ENCODE measurements at regions not wholly inside any gene's neighbourhood (a gene's known extent, or its start where the extent isn't known, plus 50 kb on each side); places are given as distances from the start of the nearest gene placed in this dataset.
A peak's percentile ranks its signal among the peaks of the same experiment; 100 is the strongest.
"Not testable (repeated sequence)": the region's sequence is repeated elsewhere in the genome, so short reads cannot be mapped to it uniquely, and the experiment has no call there.

- Mint-ChIP-seq H3K4me1 (no peaks in the 10 kb centered on the region), H3K36me3 (ENCODE audit: low read depth) (no peaks in the 10 kb centered on the region), H3K4me3 (no peak overlapping the region), H3K9me3 (no peaks in the 10 kb centered on the region), H3K27ac (no peak overlapping the region), H3K27me3 (no peaks in the 10 kb centered on the region)
- no peak for DNase-seq
- ChIA-PET CTCF (no interaction called here), POLR2A (no interaction called here)
Observed at GRCh38 chrX:101823236-101823635, 108.6 kb downstream of the ZMAT1 start.

- POLR2A ChIA-PET; H3K9me3 Mint-ChIP-seq; H3K4me1 Mint-ChIP-seq; H3K36me3 Mint-ChIP-seq (ENCODE audit: low read depth); H3K27me3 Mint-ChIP-seq; DNase-seq; H3K27ac Mint-ChIP-seq; H3K4me3 Mint-ChIP-seq; CTCF ChIA-PET: not testable (repeated sequence)
Observed at GRCh38 chrX:101817739-101818138, 114.1 kb downstream of the ZMAT1 start.

- no peak for DNase-seq
- no peaks in the 10 kb centered on the region for H3K4me1 Mint-ChIP-seq
- no peak overlapping the region for H3K4me3 Mint-ChIP-seq
- no peak overlapping the region for H3K27ac Mint-ChIP-seq
- POLR2A ChIA-PET, result no interaction called here
- H3K9me3 Mint-ChIP-seq, result no peaks in the 10 kb centered on the region
- CTCF ChIA-PET, result no interaction called here
- H3K27me3 Mint-ChIP-seq, result no peaks in the 10 kb centered on the region
- H3K36me3 Mint-ChIP-seq (ENCODE audit: low read depth), result no peaks in the 10 kb centered on the region
Observed at GRCh38 chrX:101813200-101813599, 118.6 kb downstream of the ZMAT1 start.

- ChIA-PET CTCF (no interaction called here), POLR2A (no interaction called here)
- peaks cover 3% of the 10 kb centered on the region for H3K4me1 Mint-ChIP-seq
- H3K27ac Mint-ChIP-seq, result no peak overlapping the region
- no peaks in the 10 kb centered on the region for H3K27me3 Mint-ChIP-seq
- no peak overlapping the region for H3K4me3 Mint-ChIP-seq
- H3K9me3 Mint-ChIP-seq, result no peaks in the 10 kb centered on the region
- DNase-seq, result no peak
- no peaks in the 10 kb centered on the region for H3K36me3 Mint-ChIP-seq (ENCODE audit: low read depth)
Observed at GRCh38 chrX:101803451-101803850, 128.4 kb downstream of the ZMAT1 start.

- peaks cover 3% of the 10 kb centered on the region for H3K4me1 Mint-ChIP-seq
Observed at GRCh38 chrX:101799387-101799786, 132.4 kb downstream of the ZMAT1 start.

GRCh38 chrX:101787934-101788333, 128.3 kb upstream of the ARMCX2 start:
- Mint-ChIP-seq H3K27ac (no peak overlapping the region), H3K4me1 (no peaks in the 10 kb centered on the region)

More at GRCh38 chrX:101799387-101799786, 132.4 kb downstream of the ZMAT1 start:
- Mint-ChIP-seq H3K4me3 (peak overlapping the region; percentile 37), H3K27ac (no peak overlapping the region), H3K9me3 (no peaks in the 10 kb centered on the region), H3K27me3 (no peaks in the 10 kb centered on the region), H3K36me3 (ENCODE audit: low read depth) (no peaks in the 10 kb centered on the region)
- peak; percentile 78 for DNase-seq
- CTCF ChIA-PET, result no interaction called here
- POLR2A ChIA-PET, result no interaction called here

GRCh38 chrX:101785142-101785541, 125.5 kb upstream of the ARMCX2 start:
- H3K4me3 Mint-ChIP-seq, result no peak overlapping the region
- no peaks in the 10 kb centered on the region for H3K4me1 Mint-ChIP-seq
- H3K27me3 Mint-ChIP-seq, result no peaks in the 10 kb centered on the region
- H3K9me3 Mint-ChIP-seq, result no peaks in the 10 kb centered on the region
- ChIA-PET CTCF (no interaction called here), POLR2A (no interaction called here)
- no peak overlapping the region for H3K27ac Mint-ChIP-seq
- no peaks in the 10 kb centered on the region for H3K36me3 Mint-ChIP-seq (ENCODE audit: low read depth)
- no peak for DNase-seq

More at GRCh38 chrX:101787934-101788333, 128.3 kb upstream of the ARMCX2 start:
- ChIA-PET POLR2A (no interaction called here), CTCF (no interaction called here)
- no peaks in the 10 kb centered on the region for H3K9me3 Mint-ChIP-seq
- peaks cover 2% of the 10 kb centered on the region for H3K27me3 Mint-ChIP-seq
- no peak for DNase-seq
- H3K36me3 Mint-ChIP-seq (ENCODE audit: low read depth), result no peaks in the 10 kb centered on the region
- H3K4me3 Mint-ChIP-seq, result no peak overlapping the region

GRCh38 chrX:101780421-101780820, 120.8 kb upstream of the ARMCX2 start:
- POLR2A ChIA-PET; H3K9me3 Mint-ChIP-seq; H3K36me3 Mint-ChIP-seq (ENCODE audit: low read depth); H3K27me3 Mint-ChIP-seq; H3K4me3 Mint-ChIP-seq; DNase-seq; H3K27ac Mint-ChIP-seq; CTCF ChIA-PET; H3K4me1 Mint-ChIP-seq: not testable (repeated sequence)

- Mint-ChIP-seq H3K27ac (no peak overlapping the region), H3K4me3 (no peak overlapping the region), H3K9me3 (no peaks in the 10 kb centered on the region), H3K36me3 (ENCODE audit: low read depth) (no peaks in the 10 kb centered on the region), H3K27me3 (no peaks in the 10 kb centered on the region), H3K4me1 (no peaks in the 10 kb centered on the region)
- POLR2A ChIA-PET, result no interaction called here
- no peak for DNase-seq
- CTCF ChIA-PET, result no interaction called here
Observed at GRCh38 chrX:101774340-101774739, 114.7 kb upstream of the ARMCX2 start.

GRCh38 chrX:101764538-101764937, 104.9 kb upstream of the ARMCX2 start:
- Mint-ChIP-seq H3K9me3 (no peaks in the 10 kb centered on the region), H3K4me1 (no peaks in the 10 kb centered on the region), H3K27ac (no peak overlapping the region), H3K4me3 (no peak overlapping the region), H3K27me3 (peaks cover 3% of the 10 kb centered on the region), H3K36me3 (ENCODE audit: low read depth) (no peaks in the 10 kb centered on the region)
- no peak for DNase-seq
- ChIA-PET CTCF (no interaction called here), POLR2A (no interaction called here)

GRCh38 chrX:101759000-101759399, 99.3 kb upstream of the ARMCX2 start:
- H3K36me3 Mint-ChIP-seq (ENCODE audit: low read depth), result no peaks in the 10 kb centered on the region
- H3K4me1 Mint-ChIP-seq, result peaks cover 3% of the 10 kb centered on the region
- no peak overlapping the region for H3K4me3 Mint-ChIP-seq
- no peaks in the 10 kb centered on the region for H3K9me3 Mint-ChIP-seq
- POLR2A ChIA-PET, result no interaction called here
- H3K27me3 Mint-ChIP-seq, result peaks cover 5% of the 10 kb centered on the region
- CTCF ChIA-PET, result interaction anchor here (1.1 to 1.4 kb wide), 4 partner anchors 151 to 343 kb away, joined by 3 to 7 read pairs (median 4); no protein-coding TSS in a partner anchor
- H3K27ac Mint-ChIP-seq, result no peak overlapping the region
- DNase-seq, result peak; percentile 17

- Mint-ChIP-seq H3K4me1 (no peaks in the 10 kb centered on the region), H3K27ac (no peak overlapping the region), H3K4me3 (no peak overlapping the region), H3K9me3 (no peaks in the 10 kb centered on the region), H3K27me3 (peaks cover 7% of the 10 kb centered on the region), H3K36me3 (ENCODE audit: low read depth) (no peaks in the 10 kb centered on the region)
- ChIA-PET CTCF (no interaction called here), POLR2A (no interaction called here)
- no peak for DNase-seq
Observed at GRCh38 chrX:101750744-101751143, 91.1 kb upstream of the ARMCX2 start.

GRCh38 chrX:101749436-101749835, 89.8 kb upstream of the ARMCX2 start:
- Mint-ChIP-seq H3K4me3 (no peak overlapping the region), H3K9me3 (no peaks in the 10 kb centered on the region), H3K27ac (no peak overlapping the region), H3K36me3 (ENCODE audit: low read depth) (no peaks in the 10 kb centered on the region), H3K4me1 (no peaks in the 10 kb centered on the region), H3K27me3 (peaks cover 9% of the 10 kb centered on the region)
- DNase-seq, result no peak
- POLR2A ChIA-PET, result no interaction called here
- CTCF ChIA-PET, result no interaction called here

GRCh38 chrX:101745046-101745445, 85.4 kb upstream of the ARMCX2 start:
- Mint-ChIP-seq H3K27me3 (peaks cover 6% of the 10 kb centered on the region), H3K9me3 (no peaks in the 10 kb centered on the region)
- CTCF ChIA-PET, result no interaction called here

GRCh38 chrX:101744085-101744484, 84.4 kb upstream of the ARMCX2 start:
- DNase-seq, result no peak
- peaks cover 6% of the 10 kb centered on the region for H3K27me3 Mint-ChIP-seq
- POLR2A ChIA-PET, result no interaction called here
- H3K36me3 Mint-ChIP-seq (ENCODE audit: low read depth), result no peaks in the 10 kb centered on the region
- H3K27ac Mint-ChIP-seq, result no peak overlapping the region
- no peak overlapping the region for H3K4me3 Mint-ChIP-seq
- CTCF ChIA-PET, result no interaction called here
- H3K4me1 Mint-ChIP-seq, result no peaks in the 10 kb centered on the region
- H3K9me3 Mint-ChIP-seq, result no peaks in the 10 kb centered on the region

More at GRCh38 chrX:101745046-101745445, 85.4 kb upstream of the ARMCX2 start:
- Mint-ChIP-seq H3K4me3 (no peak overlapping the region), H3K27ac (no peak overlapping the region), H3K4me1 (no peaks in the 10 kb centered on the region), H3K36me3 (ENCODE audit: low read depth) (no peaks in the 10 kb centered on the region)
- POLR2A ChIA-PET, result no interaction called here
- DNase-seq, result no peak
